ENCODE measurements at regions not wholly inside any gene's neighbourhood (a gene's known extent, or its start where the extent isn't known, plus 50 kb on each side); places are given as distances from the start of the nearest gene placed in this dataset.

- H3K27ac Mint-ChIP-seq: no peak overlapping the region
- H3K9me3 Mint-ChIP-seq: no peaks in the 10 kb centered on the region
- no peak overlapping the region for H3K4me3 Mint-ChIP-seq
- POLR2A ChIA-PET: no interaction called here
- no peak for DNase-seq
- CTCF ChIA-PET: no interaction called here
- H3K36me3 Mint-ChIP-seq (ENCODE audit: low read depth): no peaks in the 10 kb centered on the region
- H3K4me1 Mint-ChIP-seq: no peaks in the 10 kb centered on the region
- no peaks in the 10 kb centered on the region for H3K27me3 Mint-ChIP-seq
These were observed 286.5 kb upstream of the RTL1 start for GRCh38 chr14:101189962-101190560.

- Mint-ChIP-seq H3K27me3 (no peaks in the 10 kb centered on the region), H3K4me1 (no peaks in the 10 kb centered on the region), H3K9me3 (no peaks in the 10 kb centered on the region), H3K27ac (no peak overlapping the region), H3K36me3 (ENCODE audit: low read depth) (no peaks in the 10 kb centered on the region), H3K4me3 (no peak overlapping the region)
- DNase-seq: peak; percentile 8
- ChIA-PET CTCF (no interaction called here), POLR2A (no interaction called here)
These were observed 287.7 kb upstream of the RTL1 start for GRCh38 chr14:101191101-101191720.

- POLR2A ChIA-PET: no interaction called here
- H3K27me3 Mint-ChIP-seq: no peaks in the 10 kb centered on the region
- peak; percentile 11 for DNase-seq
These were observed 288.5 kb upstream of the RTL1 start for GRCh38 chr14:101191721-101192660.

GRCh38 chr14:101192661-101193000, 289.1 kb upstream of the RTL1 start:
- ChIA-PET POLR2A (no interaction called here), CTCF (no interaction called here)
- no peaks in the 10 kb centered on the region for H3K9me3 Mint-ChIP-seq
- no peak overlapping the region for H3K27ac Mint-ChIP-seq
- no peak overlapping the region for H3K4me3 Mint-ChIP-seq
- no peaks in the 10 kb centered on the region for H3K4me1 Mint-ChIP-seq
- DNase-seq: no peak
- H3K27me3 Mint-ChIP-seq: no peaks in the 10 kb centered on the region
- H3K36me3 Mint-ChIP-seq (ENCODE audit: low read depth): no peaks in the 10 kb centered on the region

More at GRCh38 chr14:101191721-101192660, 288.5 kb upstream of the RTL1 start:
- no peak overlapping the region for H3K27ac Mint-ChIP-seq
- no peaks in the 10 kb centered on the region for H3K9me3 Mint-ChIP-seq
- no peak overlapping the region for H3K4me3 Mint-ChIP-seq
- CTCF ChIA-PET: no interaction called here
- no peaks in the 10 kb centered on the region for H3K4me1 Mint-ChIP-seq
- no peaks in the 10 kb centered on the region for H3K36me3 Mint-ChIP-seq (ENCODE audit: low read depth)

- POLR2A ChIA-PET: no interaction called here
- H3K4me3 Mint-ChIP-seq: no peak overlapping the region
- no peaks in the 10 kb centered on the region for H3K4me1 Mint-ChIP-seq
- no peaks in the 10 kb centered on the region for H3K9me3 Mint-ChIP-seq
- no peak for DNase-seq
- no peak overlapping the region for H3K27ac Mint-ChIP-seq
- no peaks in the 10 kb centered on the region for H3K36me3 Mint-ChIP-seq (ENCODE audit: low read depth)
- CTCF ChIA-PET: no interaction called here
- H3K27me3 Mint-ChIP-seq: no peaks in the 10 kb centered on the region
These were observed 289.8 kb upstream of the RTL1 start for GRCh38 chr14:101193106-101193844.

GRCh38 chr14:101193845-101194372, 290.4 kb upstream of the RTL1 start:
- H3K27ac Mint-ChIP-seq: no peak overlapping the region
- DNase-seq: no peak
- H3K27me3 Mint-ChIP-seq: no peaks in the 10 kb centered on the region
- no peaks in the 10 kb centered on the region for H3K9me3 Mint-ChIP-seq
- no peaks in the 10 kb centered on the region for H3K36me3 Mint-ChIP-seq (ENCODE audit: low read depth)
- H3K4me3 Mint-ChIP-seq: no peak overlapping the region
- H3K4me1 Mint-ChIP-seq: no peaks in the 10 kb centered on the region
- ChIA-PET POLR2A (no interaction called here), CTCF (no interaction called here)

GRCh38 chr14:101194373-101195308, 291.1 kb upstream of the RTL1 start:
- Mint-ChIP-seq H3K4me1 (no peaks in the 10 kb centered on the region), H3K9me3 (no peaks in the 10 kb centered on the region), H3K4me3 (no peak overlapping the region), H3K27me3 (no peaks in the 10 kb centered on the region), H3K36me3 (ENCODE audit: low read depth) (no peaks in the 10 kb centered on the region), H3K27ac (no peak overlapping the region)
- ChIA-PET POLR2A (no interaction called here), CTCF (no interaction called here)
- DNase-seq: no peak

- H3K27me3 Mint-ChIP-seq: no peaks in the 10 kb centered on the region
- H3K9me3 Mint-ChIP-seq: no peaks in the 10 kb centered on the region
- H3K27ac Mint-ChIP-seq: no peak overlapping the region
- no peak overlapping the region for H3K4me3 Mint-ChIP-seq
- ChIA-PET CTCF (no interaction called here), POLR2A (no interaction called here)
- H3K4me1 Mint-ChIP-seq: no peaks in the 10 kb centered on the region
- DNase-seq: no peak
- H3K36me3 Mint-ChIP-seq (ENCODE audit: low read depth): no peaks in the 10 kb centered on the region
These were observed 291.9 kb upstream of the RTL1 start for GRCh38 chr14:101195309-101195901.

- H3K27ac Mint-ChIP-seq: no peak overlapping the region
- CTCF ChIA-PET: no interaction called here
- H3K4me3 Mint-ChIP-seq: no peak overlapping the region
- no peaks in the 10 kb centered on the region for H3K4me1 Mint-ChIP-seq
- no peaks in the 10 kb centered on the region for H3K27me3 Mint-ChIP-seq
- no peaks in the 10 kb centered on the region for H3K36me3 Mint-ChIP-seq (ENCODE audit: low read depth)
- no peaks in the 10 kb centered on the region for H3K9me3 Mint-ChIP-seq
- POLR2A ChIA-PET: no interaction called here
- DNase-seq: no peak
These were observed 292.7 kb upstream of the RTL1 start for GRCh38 chr14:101196051-101196712.

GRCh38 chr14:101196795-101197590, 293.5 kb upstream of the RTL1 start:
- H3K36me3 Mint-ChIP-seq (ENCODE audit: low read depth): no peaks in the 10 kb centered on the region

GRCh38 chr14:101197595-101198397, 294.3 kb upstream of the RTL1 start:
- Mint-ChIP-seq H3K9me3 (no peaks in the 10 kb centered on the region), H3K27me3 (no peaks in the 10 kb centered on the region), H3K4me3 (no peak overlapping the region), H3K27ac (no peak overlapping the region), H3K4me1 (no peaks in the 10 kb centered on the region), H3K36me3 (ENCODE audit: low read depth) (no peaks in the 10 kb centered on the region)
- no peak for DNase-seq
- POLR2A ChIA-PET: no interaction called here
- CTCF ChIA-PET: no interaction called here

More at GRCh38 chr14:101196795-101197590, 293.5 kb upstream of the RTL1 start:
- Mint-ChIP-seq H3K27ac (no peak overlapping the region), H3K4me3 (no peak overlapping the region), H3K27me3 (no peaks in the 10 kb centered on the region), H3K4me1 (no peaks in the 10 kb centered on the region), H3K9me3 (no peaks in the 10 kb centered on the region)
- POLR2A ChIA-PET: no interaction called here
- CTCF ChIA-PET: no interaction called here
- no peak for DNase-seq

All from activated CD4-positive, alpha-beta memory T cell treated with anti-CD3 and anti-CD28 coated beads, Interleukin-2, amount 10 ng/mL, durations not matched to agents 7 days and 5 days (primary cell).